OCI-LY1 (cell line): ENCODE measurements at regions not wholly inside any gene's neighbourhood (a gene's known extent, or its start where the extent isn't known, plus 50 kb on each side); places are given as distances from the start of the nearest gene placed in this dataset.

ENCODE experiments used
- H2AFZ ChIP-seq: fragments of 200-600 bp; sonication (generic), shearing (Covaris generic); 2 replicates; pipeline ENCODE4 v1.6.0; 2014; ENCODE audit warnings: antibody characterized with exemption, mild to moderate bottlenecking, low read length
- H3F3A ChIP-seq: fragments of 200-600 bp; sonication (generic), shearing (Covaris generic); 2 replicates; pipeline ENCODE4 v1.6.0; 2014; ENCODE audit warnings: mild to moderate bottlenecking, antibody characterized with exemption, low read length, moderate library complexity; ENCODE audit not compliant: insufficient read depth
- H3K27ac ChIP-seq: fragments of 200-600 bp; sonication (generic); 2 replicates; pipeline ENCODE4 v1.5.1; 2014; ENCODE audit warnings: low read length, mixed run types, mild to moderate bottlenecking, low read depth; ENCODE audit not compliant: poor library complexity, severe bottlenecking
- H3K27me3 ChIP-seq: fragments of 200-600 bp; sonication (generic); 2 replicates; pipeline ENCODE4 v1.6.0; 2014; ENCODE audit warnings: antibody characterized with exemption, mild to moderate bottlenecking, low read length, moderate library complexity; ENCODE audit not compliant: insufficient read depth
- H3K36me3 ChIP-seq: fragments of 200-600 bp; sonication (generic); 2 replicates; pipeline ENCODE4 v1.6.1; 2014; ENCODE audit warnings: mild to moderate bottlenecking, antibody characterized with exemption, low read length, moderate library complexity, mixed read lengths; ENCODE audit not compliant: insufficient read depth
- H3K4me1 ChIP-seq: fragments of 200-600 bp; sonication (generic); 2 replicates; pipeline ENCODE4 v1.5.1; 2014; ENCODE audit warnings: mild to moderate bottlenecking, low read length, moderate library complexity; ENCODE audit not compliant: insufficient read depth, severe bottlenecking
- H3K4me2 ChIP-seq: fragments of 200-600 bp; sonication (generic), shearing (Covaris generic); 2 replicates; pipeline ENCODE4 v1.6.1; 2014; ENCODE audit warnings: low read length
- H3K4me3 ChIP-seq: fragments of 200-600 bp; sonication (generic); 2 replicates; pipeline ENCODE4 v1.5.1; 2014; ENCODE audit warnings: low read length, low read depth, mild to moderate bottlenecking, mixed read lengths; ENCODE audit not compliant: poor library complexity, severe bottlenecking
- H3K79me2 ChIP-seq: fragments of 200-600 bp; shearing (Covaris generic); 2 replicates; pipeline ENCODE4 v1.6.1; 2016; ENCODE audit warnings: mixed run types, low read length, mixed read lengths; ENCODE audit not compliant: insufficient read depth
- H3K9ac ChIP-seq: fragments of 200-600 bp; sonication (generic), shearing (Covaris generic); 2 replicates; pipeline ENCODE4 v1.6.1; 2014; ENCODE audit warnings: mild to moderate bottlenecking, low read length, mixed read lengths
- H3K9me2 ChIP-seq: fragments of 200-600 bp; sonication (generic), shearing (Covaris generic); 2 replicates; pipeline ENCODE4 v1.6.1; 2014; ENCODE audit warnings: low read depth, mild to moderate bottlenecking, low read length, mixed read lengths
- H3K9me3 ChIP-seq: fragments of 200-600 bp; shearing (Covaris generic); 2 replicates; pipeline ENCODE4 v1.6.1; 2014; ENCODE audit warnings: low read length, mixed read lengths
- H4K20me1 ChIP-seq: fragments of 200-600 bp; sonication (generic), shearing (Covaris generic); 2 replicates; pipeline ENCODE4 v1.6.0; 2016; ENCODE audit warnings: mild to moderate bottlenecking, low read length; ENCODE audit not compliant: insufficient read depth
- EZH2 ChIP-seq: fragments of 200-600 bp; sonication (generic), shearing (Covaris generic); IDR thresholded peaks from 2 replicates; pipeline ENCODE4 v1.8.0; 2017; ENCODE audit warnings: borderline replicate concordance, mixed run types, mild to moderate bottlenecking, antibody characterized with exemption, low read length, moderate library complexity, mixed read lengths
- TF ChIP-seq, protein P1 (sequence below): fragments of 200-600 bp; sonication (generic), shearing (Covaris generic); IDR thresholded peaks from 2 replicates; pipeline ENCODE4 v1.5.1; 2017; ENCODE audit warnings: mild to moderate bottlenecking, antibody characterized with exemption, low read length, moderate library complexity, mixed read lengths

DNA sequence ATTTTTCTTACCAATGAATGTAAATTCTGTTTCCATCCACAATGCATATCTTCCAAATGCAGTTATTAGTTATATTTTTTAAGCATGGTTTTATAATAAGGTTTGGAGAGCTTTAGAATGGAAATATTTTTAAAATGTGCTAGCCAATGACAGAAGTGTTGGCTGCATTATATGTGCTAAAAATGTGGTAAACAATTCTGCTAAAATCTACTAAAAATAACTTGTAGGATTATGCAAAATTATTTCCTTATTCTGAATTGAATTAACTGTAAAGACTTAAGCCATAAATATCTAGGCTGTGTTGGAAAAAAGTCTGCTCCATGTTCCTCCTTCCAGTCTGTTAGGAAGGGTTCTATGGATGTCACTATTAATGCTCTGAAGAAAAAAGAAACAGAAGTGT, 503.3 kb downstream of the PRR16 start:
- H3K4me3 ChIP-seq: no peak overlapping the region
- no peaks in the 10 kb centered on the region for H3K9me2 ChIP-seq
- no peaks in the 10 kb centered on the region for H3K9me3 ChIP-seq
- no peaks in the 10 kb centered on the region for H3K4me1 ChIP-seq
- H3K27ac ChIP-seq: no peak overlapping the region
- H3K36me3 ChIP-seq: no peaks in the 10 kb centered on the region
- TF ChIP-seq EZH2: no peak
- TF ChIP-seq, protein P1, sequence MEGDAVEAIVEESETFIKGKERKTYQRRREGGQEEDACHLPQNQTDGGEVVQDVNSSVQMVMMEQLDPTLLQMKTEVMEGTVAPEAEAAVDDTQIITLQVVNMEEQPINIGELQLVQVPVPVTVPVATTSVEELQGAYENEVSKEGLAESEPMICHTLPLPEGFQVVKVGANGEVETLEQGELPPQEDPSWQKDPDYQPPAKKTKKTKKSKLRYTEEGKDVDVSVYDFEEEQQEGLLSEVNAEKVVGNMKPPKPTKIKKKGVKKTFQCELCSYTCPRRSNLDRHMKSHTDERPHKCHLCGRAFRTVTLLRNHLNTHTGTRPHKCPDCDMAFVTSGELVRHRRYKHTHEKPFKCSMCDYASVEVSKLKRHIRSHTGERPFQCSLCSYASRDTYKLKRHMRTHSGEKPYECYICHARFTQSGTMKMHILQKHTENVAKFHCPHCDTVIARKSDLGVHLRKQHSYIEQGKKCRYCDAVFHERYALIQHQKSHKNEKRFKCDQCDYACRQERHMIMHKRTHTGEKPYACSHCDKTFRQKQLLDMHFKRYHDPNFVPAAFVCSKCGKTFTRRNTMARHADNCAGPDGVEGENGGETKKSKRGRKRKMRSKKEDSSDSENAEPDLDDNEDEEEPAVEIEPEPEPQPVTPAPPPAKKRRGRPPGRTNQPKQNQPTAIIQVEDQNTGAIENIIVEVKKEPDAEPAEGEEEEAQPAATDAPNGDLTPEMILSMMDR: no peak
- no peak overlapping the region for H3K9ac ChIP-seq
- H3K27me3 ChIP-seq: no peaks in the 10 kb centered on the region
- H3K79me2 ChIP-seq: no peaks in the 10 kb centered on the region
- no peaks in the 10 kb centered on the region for H4K20me1 ChIP-seq
- H3K4me2 ChIP-seq: no peak overlapping the region
- H2AFZ ChIP-seq: no peak overlapping the region
- no peaks in the 10 kb centered on the region for H3F3A ChIP-seq

DNA sequence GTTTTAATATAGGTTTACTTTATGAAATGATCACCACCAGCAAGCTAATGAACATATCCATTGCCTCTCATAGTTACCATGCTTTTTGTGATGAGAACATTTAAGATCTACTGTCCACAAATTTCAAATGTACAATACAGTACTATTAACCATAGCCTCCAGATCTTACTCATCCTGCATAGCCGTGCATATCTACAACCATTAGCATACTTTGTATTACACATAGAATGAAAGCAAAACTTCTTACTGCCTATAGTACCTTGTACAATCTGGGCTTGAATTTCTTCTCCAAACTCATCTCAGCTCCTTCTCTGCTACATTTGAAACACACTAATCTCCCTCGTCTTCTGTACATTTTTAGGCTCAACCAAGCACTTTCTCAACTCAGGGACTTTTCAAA, 510.6 kb downstream of the PRR16 start:
- no peaks in the 10 kb centered on the region for H4K20me1 ChIP-seq
- no peak overlapping the region for H3K9ac ChIP-seq
- no peaks in the 10 kb centered on the region for H3K4me1 ChIP-seq
- H2AFZ ChIP-seq: no peak overlapping the region
- H3K36me3 ChIP-seq: no peaks in the 10 kb centered on the region
- no peaks in the 10 kb centered on the region for H3K79me2 ChIP-seq
- no peak overlapping the region for H3K27ac ChIP-seq
- no peaks in the 10 kb centered on the region for H3K27me3 ChIP-seq
- no peak for TF ChIP-seq EZH2
- TF ChIP-seq, protein P1: no peak
- no peaks in the 10 kb centered on the region for H3F3A ChIP-seq
- H3K4me2 ChIP-seq: no peak overlapping the region
- H3K4me3 ChIP-seq: no peak overlapping the region
- H3K9me2 ChIP-seq: no peaks in the 10 kb centered on the region
- no peaks in the 10 kb centered on the region for H3K9me3 ChIP-seq

DNA sequence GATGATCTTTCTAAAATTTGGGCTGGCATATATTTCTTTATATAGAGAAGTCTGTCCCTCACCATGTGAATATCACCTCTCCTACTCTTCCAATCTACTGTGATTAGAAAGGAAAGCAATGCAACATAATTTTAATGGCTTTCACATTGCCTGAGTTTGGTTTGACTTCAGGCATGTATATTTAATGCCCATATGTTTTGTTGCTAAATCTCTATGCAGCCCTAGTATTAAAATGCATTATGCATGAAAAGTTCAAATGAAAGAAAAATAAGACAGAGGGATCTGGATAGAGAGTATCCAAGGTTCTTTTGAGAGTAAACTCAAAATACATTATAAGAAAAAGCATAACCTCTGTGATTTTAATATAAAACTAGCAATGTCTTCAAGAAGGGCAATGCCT, 518.3 kb downstream of the PRR16 start:
- no peak overlapping the region for H2AFZ ChIP-seq

More for the DNA sequence above, 518.3 kb downstream of the PRR16 start:
- no peak overlapping the region for H3K4me2 ChIP-seq
- no peaks in the 10 kb centered on the region for H3F3A ChIP-seq
- H3K9me3 ChIP-seq: no peaks in the 10 kb centered on the region
- TF ChIP-seq, protein P1: no peak
- no peak for TF ChIP-seq EZH2
- no peak overlapping the region for H3K4me3 ChIP-seq
- no peak overlapping the region for H3K9ac ChIP-seq
- H3K9me2 ChIP-seq: no peaks in the 10 kb centered on the region
- H3K27me3 ChIP-seq: no peaks in the 10 kb centered on the region
- H3K36me3 ChIP-seq: no peaks in the 10 kb centered on the region
- no peak overlapping the region for H3K27ac ChIP-seq
- no peaks in the 10 kb centered on the region for H3K4me1 ChIP-seq
- no peaks in the 10 kb centered on the region for H4K20me1 ChIP-seq
- no peaks in the 10 kb centered on the region for H3K79me2 ChIP-seq
